ENCODE measurements at regions not wholly inside any gene's neighbourhood (a gene's known extent, or its start where the extent isn't known, plus 50 kb on each side); places are given as distances from the start of the nearest gene placed in this dataset.

DNA sequence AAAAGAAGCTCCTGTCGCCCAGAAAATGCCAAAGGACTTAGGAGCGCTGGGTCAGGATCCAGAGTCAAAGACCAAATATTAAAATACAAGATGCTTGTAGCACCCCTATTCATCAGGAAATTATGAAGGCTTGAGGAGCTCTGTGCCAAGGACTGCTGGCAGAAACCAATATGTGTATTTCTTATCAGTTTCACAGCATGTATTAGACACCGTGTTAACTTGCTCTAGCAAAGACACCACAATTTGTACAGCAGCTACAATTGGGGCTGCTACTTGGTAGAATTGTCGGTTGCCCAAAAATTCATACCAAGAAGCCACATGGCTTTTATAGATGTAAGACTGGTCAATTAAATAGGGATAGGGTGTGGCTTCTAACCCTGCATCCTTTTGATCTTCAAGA, 128.8 kb downstream of the CD47 start:
- TF ChIP-seq POLR2A (IDR thresholded peaks at IDR 0.05): no peak
- no peak for TF ChIP-seq EP300 (IDR thresholded peaks at IDR 0.05; ENCODE audit: low read depth)
- no peak for TF ChIP-seq CTCF (IDR thresholded peaks at IDR 0.05)
- TF ChIP-seq POLR2AphosphoS5 (IDR thresholded peaks at IDR 0.05): no peak

All from transverse colon (tissue), 4 donors.